OCI-LY3 (cell line): ENCODE measurements at regions not wholly inside any gene's neighbourhood (a gene's known extent, or its start where the extent isn't known, plus 50 kb on each side); places are given as distances from the start of the nearest gene placed in this dataset.

ENCODE experiments used
- CTCF ChIP-seq: fragments of 200-600, 300-600 bp; sonication (generic); IDR thresholded peaks from 2 replicates; pipeline ENCODE4 v1.5.1; 2014; ENCODE audit warnings: antibody characterized with exemption, low read length, low read depth
- EZH2phosphoT487 ChIP-seq: fragments of 200-600 bp; shearing (Covaris generic); IDR thresholded peaks from 2 replicates; pipeline ENCODE4 v1.6.1; 2018; ENCODE audit warnings: antibody characterized with exemption, mixed run types, low read depth

GRCh38 chr9:95570646-95571045 lies 53.9 kb upstream of the PTCH1 start:
- TF ChIP-seq CTCF, result no peak
- no peak for TF ChIP-seq EZH2phosphoT487
